K562 (cell line): ENCODE measurements at regions not wholly inside any gene's neighbourhood (a gene's known extent, or its start where the extent isn't known, plus 50 kb on each side); places are given as distances from the start of the nearest gene placed in this dataset.

Experiments
- BCL6 ChIP-seq: fragments of 250-450 bp; sonication (Bioruptor Pico); IDR thresholded peaks from 2 replicates; pipeline ENCODE4 v1.4.0; 2020
- POLR2A ChIP-seq: fragments of 450-650 bp; conservative IDR thresholded peaks from 2 replicates; pipeline ENCODE4 v1.6.1; 2016
- RAD21 ChIP-seq, 2 experiments: fragments of 250-450 bp in 1 of 2; fragments of 450-650 bp in 1 of 2; sonication (Bioruptor Pico) in 1 of 2; formaldehyde crosslinking in 1 of 2; IDR thresholded peaks in 1 of 2; conservative IDR thresholded peaks in 1 of 2; 2 replicates each; pipeline versions ENCODE4 v1.4.0 to v1.8.0; 2020 to 2022; ENCODE audit warnings: mild to moderate bottlenecking in 2 of 2, moderate library complexity in 1 of 2
- SREBF1 ChIP-seq: fragments of 150-350 bp; IDR thresholded peaks from 2 replicates; pipeline ENCODE4 v1.6.1; 2014; ENCODE audit warnings: antibody characterized with exemption, low read depth, low read length, borderline replicate concordance
- ZNF143 ChIP-seq: sonication (generic); formaldehyde crosslinking; IDR thresholded peaks from 2 replicates; pipeline ENCODE4 v1.9.0; 2022; ENCODE audit warnings: mild to moderate bottlenecking, missing genetic modification reagents
- ZNF274 ChIP-seq: IDR thresholded peaks from 2 replicates; pipeline ENCODE4 v1.6.1; 2011; ENCODE audit warnings: low read depth, mild to moderate bottlenecking, low read length, moderate library complexity, borderline replicate concordance
- ZNF561 ChIP-seq: fragments of 450-650 bp; formaldehyde crosslinking; conservative IDR thresholded peaks from 2 replicates; pipeline ENCODE4 v1.4.0; 2020; ENCODE audit warnings: mild to moderate bottlenecking, moderate library complexity
- ZNF830 ChIP-seq: fragments of 250-450 bp; sonication (Bioruptor Pico); IDR thresholded peaks from 2 replicates; pipeline ENCODE4 v1.5.0; 2021; ENCODE audit warnings: mild to moderate bottlenecking
- TF ChIP-seq, protein P1 (sequence below), 2 experiments: fragments of 450-650 bp; formaldehyde crosslinking in 1 of 2; IDR thresholded peaks; 2 replicates each; pipeline versions ENCODE4 v1.4.0 to v1.6.1; 2014 to 2020; ENCODE audit warnings: mild to moderate bottlenecking in 2 of 2, borderline replicate concordance in 1 of 2, low read depth in 1 of 2
- TF ChIP-seq, protein P2 (sequence below): fragments of 450-650 bp; IDR thresholded peaks from 2 replicates; pipeline ENCODE4 v1.6.1; 2016
- TF ChIP-seq, protein P3 (sequence below), 3 experiments: IDR thresholded peaks in 2 of 3; conservative IDR thresholded peaks in 1 of 3; 2 replicates each; pipeline ENCODE4 v1.5.1; 2011 to 2012; ENCODE audit warnings: low read length in 3 of 3, mild to moderate bottlenecking in 3 of 3, control low read depth in 2 of 3, improper control_type of control experiment in 1 of 3, inconsistent platforms in 1 of 3, low read depth in 1 of 3, mixed read lengths in 1 of 3, moderate library complexity in 1 of 3; ENCODE audit not compliant: insufficient read depth in 2 of 3
- TF ChIP-seq, protein P4 (sequence below): sonication (generic); formaldehyde crosslinking; IDR thresholded peaks from 2 replicates; pipeline ENCODE4 v1.9.0; 2022; ENCODE audit warnings: mild to moderate bottlenecking, missing genetic modification reagents
- TF ChIP-seq, protein P5 (sequence below): sonication (generic); formaldehyde crosslinking; IDR thresholded peaks from 2 replicates; pipeline ENCODE4 v1.8.1; 2022; ENCODE audit warnings: missing genetic modification reagents

DNA sequence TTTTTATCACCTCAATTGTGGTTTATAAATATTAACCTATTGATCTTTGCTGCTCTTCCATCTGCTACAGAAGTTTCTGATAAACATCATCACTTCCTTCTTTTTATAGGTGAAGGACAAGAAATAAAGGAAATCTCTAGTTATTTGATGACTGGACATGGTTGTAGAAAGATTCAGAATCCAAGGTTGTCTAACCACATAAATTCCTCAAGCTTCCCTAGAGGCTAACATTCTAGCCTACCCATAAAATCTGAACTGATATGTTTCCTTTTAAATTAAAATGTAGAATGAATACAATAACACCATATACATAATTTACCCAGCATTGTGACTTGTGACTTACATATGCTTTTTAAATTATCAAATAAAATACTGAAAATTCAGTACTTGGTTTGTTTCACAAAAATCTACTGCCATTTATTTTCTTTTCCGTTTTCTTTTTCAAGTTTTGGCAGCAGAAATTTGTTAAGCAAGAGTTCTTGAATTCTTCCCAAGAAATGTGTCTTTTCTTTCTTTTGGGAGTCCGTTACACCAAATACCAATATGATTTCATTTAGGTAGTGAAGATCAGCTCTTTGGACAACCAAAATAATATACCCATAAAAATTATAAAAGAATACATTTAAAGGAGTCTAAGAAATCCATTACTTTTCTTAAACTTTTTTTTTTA is 513.2 kb upstream of the ADGRL2 start:
- TF ChIP-seq, protein P1, sequence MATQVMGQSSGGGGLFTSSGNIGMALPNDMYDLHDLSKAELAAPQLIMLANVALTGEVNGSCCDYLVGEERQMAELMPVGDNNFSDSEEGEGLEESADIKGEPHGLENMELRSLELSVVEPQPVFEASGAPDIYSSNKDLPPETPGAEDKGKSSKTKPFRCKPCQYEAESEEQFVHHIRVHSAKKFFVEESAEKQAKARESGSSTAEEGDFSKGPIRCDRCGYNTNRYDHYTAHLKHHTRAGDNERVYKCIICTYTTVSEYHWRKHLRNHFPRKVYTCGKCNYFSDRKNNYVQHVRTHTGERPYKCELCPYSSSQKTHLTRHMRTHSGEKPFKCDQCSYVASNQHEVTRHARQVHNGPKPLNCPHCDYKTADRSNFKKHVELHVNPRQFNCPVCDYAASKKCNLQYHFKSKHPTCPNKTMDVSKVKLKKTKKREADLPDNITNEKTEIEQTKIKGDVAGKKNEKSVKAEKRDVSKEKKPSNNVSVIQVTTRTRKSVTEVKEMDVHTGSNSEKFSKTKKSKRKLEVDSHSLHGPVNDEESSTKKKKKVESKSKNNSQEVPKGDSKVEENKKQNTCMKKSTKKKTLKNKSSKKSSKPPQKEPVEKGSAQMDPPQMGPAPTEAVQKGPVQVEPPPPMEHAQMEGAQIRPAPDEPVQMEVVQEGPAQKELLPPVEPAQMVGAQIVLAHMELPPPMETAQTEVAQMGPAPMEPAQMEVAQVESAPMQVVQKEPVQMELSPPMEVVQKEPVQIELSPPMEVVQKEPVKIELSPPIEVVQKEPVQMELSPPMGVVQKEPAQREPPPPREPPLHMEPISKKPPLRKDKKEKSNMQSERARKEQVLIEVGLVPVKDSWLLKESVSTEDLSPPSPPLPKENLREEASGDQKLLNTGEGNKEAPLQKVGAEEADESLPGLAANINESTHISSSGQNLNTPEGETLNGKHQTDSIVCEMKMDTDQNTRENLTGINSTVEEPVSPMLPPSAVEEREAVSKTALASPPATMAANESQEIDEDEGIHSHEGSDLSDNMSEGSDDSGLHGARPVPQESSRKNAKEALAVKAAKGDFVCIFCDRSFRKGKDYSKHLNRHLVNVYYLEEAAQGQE (IDR thresholded peaks at IDR 0.05; ENCODE audit: borderline replicate concordance), result no peak
- TF ChIP-seq, protein P1 (CRISPR knock-in tag; IDR thresholded peaks at IDR 0.05; ENCODE audit: low read depth), result no peak
- TF ChIP-seq, protein P2, sequence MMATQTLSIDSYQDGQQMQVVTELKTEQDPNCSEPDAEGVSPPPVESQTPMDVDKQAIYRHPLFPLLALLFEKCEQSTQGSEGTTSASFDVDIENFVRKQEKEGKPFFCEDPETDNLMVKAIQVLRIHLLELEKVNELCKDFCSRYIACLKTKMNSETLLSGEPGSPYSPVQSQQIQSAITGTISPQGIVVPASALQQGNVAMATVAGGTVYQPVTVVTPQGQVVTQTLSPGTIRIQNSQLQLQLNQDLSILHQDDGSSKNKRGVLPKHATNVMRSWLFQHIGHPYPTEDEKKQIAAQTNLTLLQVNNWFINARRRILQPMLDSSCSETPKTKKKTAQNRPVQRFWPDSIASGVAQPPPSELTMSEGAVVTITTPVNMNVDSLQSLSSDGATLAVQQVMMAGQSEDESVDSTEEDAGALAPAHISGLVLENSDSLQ, result no peak
- TF ChIP-seq SREBF1 (no peak), ZNF561 (CRISPR knock-in tag) (no peak), ZNF830 (CRISPR knock-in tag) (no peak), ZNF274 (no peak), RAD21 (CRISPR knock-in tag; conservative IDR thresholded peaks at IDR 0.05 in 1 of 2, IDR thresholded peaks at IDR 0.05 in 1 of 2) (no peak), ZNF143 (CRISPR knock-in tag) (no peak), POLR2A (no peak), BCL6 (CRISPR knock-in tag) (no peak)
- TF ChIP-seq, protein P3, sequence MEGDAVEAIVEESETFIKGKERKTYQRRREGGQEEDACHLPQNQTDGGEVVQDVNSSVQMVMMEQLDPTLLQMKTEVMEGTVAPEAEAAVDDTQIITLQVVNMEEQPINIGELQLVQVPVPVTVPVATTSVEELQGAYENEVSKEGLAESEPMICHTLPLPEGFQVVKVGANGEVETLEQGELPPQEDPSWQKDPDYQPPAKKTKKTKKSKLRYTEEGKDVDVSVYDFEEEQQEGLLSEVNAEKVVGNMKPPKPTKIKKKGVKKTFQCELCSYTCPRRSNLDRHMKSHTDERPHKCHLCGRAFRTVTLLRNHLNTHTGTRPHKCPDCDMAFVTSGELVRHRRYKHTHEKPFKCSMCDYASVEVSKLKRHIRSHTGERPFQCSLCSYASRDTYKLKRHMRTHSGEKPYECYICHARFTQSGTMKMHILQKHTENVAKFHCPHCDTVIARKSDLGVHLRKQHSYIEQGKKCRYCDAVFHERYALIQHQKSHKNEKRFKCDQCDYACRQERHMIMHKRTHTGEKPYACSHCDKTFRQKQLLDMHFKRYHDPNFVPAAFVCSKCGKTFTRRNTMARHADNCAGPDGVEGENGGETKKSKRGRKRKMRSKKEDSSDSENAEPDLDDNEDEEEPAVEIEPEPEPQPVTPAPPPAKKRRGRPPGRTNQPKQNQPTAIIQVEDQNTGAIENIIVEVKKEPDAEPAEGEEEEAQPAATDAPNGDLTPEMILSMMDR (IDR thresholded peaks at IDR 0.05 in 2 of 3, conservative IDR thresholded peaks at IDR 0.05 in 1 of 3; ENCODE audit: insufficient read depth in 2 of 3, low read depth in 1 of 3, low read length in 3 of 3), result no peak
- TF ChIP-seq, protein P4, sequence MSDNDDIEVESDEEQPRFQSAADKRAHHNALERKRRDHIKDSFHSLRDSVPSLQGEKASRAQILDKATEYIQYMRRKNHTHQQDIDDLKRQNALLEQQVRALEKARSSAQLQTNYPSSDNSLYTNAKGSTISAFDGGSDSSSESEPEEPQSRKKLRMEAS, result no peak
- TF ChIP-seq, protein P5, sequence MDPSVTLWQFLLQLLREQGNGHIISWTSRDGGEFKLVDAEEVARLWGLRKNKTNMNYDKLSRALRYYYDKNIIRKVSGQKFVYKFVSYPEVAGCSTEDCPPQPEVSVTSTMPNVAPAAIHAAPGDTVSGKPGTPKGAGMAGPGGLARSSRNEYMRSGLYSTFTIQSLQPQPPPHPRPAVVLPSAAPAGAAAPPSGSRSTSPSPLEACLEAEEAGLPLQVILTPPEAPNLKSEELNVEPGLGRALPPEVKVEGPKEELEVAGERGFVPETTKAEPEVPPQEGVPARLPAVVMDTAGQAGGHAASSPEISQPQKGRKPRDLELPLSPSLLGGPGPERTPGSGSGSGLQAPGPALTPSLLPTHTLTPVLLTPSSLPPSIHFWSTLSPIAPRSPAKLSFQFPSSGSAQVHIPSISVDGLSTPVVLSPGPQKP (CRISPR knock-in tag), result no peak
